Left cardiac atrium (tissue), 4 donors: ENCODE measurements at regions not wholly inside any gene's neighbourhood (a gene's known extent, or its start where the extent isn't known, plus 50 kb on each side); places are given as distances from the start of the nearest gene placed in this dataset.

Experiments used
- ATAC-seq, 2 donors: fragments of 200-7000 bp; cut with Tn5 transposase; one replicate each; pipeline ENCODE4 v1.9.1; 2020; ENCODE audit warnings: mild to moderate bottlenecking in 2 of 2, moderate library complexity in 2 of 2
- DNase-seq: peaks from one replicate; pipeline ENCODE4 v3.0.0-alpha.2; 2020
- intact Hi-C, 2 donors: fragments of 100-400 bp; cut with DNase I; formaldehyde crosslinking; loops; one replicate each; pipeline versions ENCODE4 v1.14.1 to v1.15.1; 2022 to 2023
- donor health status: DM: no; HTN: yes; CAD: no.
- donor health status: DM: no; HTN: yes; CAD: no; lungs with severe emphysema.
- donor health status: DM: yes; HTN: yes; CAD: no.
- donor health status: Dilated cardiomyopathy.

DNA sequence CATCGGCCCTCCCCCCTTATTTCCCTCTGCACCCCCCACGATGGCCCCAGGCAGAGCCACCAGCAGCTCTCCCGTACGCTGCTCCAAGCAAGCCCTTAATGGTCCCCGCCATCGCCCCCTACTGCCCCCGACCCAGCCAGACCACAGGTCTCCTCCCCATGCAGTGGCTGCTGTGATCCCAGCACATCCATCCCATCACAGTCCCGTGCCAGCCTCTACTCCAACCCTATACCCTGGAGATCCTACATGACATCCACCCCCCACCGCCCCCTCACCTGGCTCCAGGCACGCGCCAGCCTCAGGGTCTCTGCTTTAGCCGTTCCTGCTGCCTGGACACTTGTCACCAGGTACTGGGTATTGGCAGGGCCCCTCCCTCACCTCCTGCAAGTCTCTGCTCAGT lies 85.8 kb upstream of the RTL6 start:
- intact Hi-C loops: no loop called here
- DNase-seq (peak; percentile 15), ATAC-seq (no peak)

DNA sequence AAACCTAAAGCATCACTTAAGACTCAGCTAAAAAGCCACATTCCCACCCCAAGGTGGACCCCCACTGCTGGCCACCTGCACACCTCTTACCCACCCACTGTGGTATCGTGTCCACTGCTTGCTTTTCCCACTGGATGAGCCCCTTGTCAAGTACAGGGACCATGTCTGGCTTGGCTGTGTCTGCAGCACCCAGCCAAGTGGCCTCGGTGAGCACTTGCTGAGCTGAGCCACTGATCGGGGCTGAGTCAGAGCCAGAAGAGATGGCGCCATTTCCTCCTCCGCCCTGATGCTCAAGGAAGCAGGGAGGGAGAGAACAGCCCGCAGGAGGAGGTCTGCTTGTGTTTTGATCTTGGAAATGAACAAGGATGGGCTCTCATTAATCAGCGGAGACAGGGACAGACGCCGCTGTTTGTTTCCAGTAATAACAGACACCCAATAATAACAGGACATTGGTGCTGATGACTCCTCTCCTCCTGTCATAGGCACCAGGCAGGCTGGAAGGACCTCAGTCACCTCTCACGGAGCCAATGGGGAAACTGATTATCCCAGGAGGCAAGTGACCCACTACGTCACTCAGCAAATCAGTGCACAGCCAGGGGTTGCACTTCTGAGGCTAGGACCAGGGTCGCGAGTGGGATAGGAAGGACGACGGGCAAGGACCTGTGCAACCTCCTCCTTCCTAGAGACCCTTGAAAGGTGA lies 85.2 kb upstream of the RTL6 start:
- intact Hi-C loops: no loop called here
- ATAC-seq (peak in 1 of 2 donors; percentile 13), DNase-seq (peak; percentile 19)

DNA sequence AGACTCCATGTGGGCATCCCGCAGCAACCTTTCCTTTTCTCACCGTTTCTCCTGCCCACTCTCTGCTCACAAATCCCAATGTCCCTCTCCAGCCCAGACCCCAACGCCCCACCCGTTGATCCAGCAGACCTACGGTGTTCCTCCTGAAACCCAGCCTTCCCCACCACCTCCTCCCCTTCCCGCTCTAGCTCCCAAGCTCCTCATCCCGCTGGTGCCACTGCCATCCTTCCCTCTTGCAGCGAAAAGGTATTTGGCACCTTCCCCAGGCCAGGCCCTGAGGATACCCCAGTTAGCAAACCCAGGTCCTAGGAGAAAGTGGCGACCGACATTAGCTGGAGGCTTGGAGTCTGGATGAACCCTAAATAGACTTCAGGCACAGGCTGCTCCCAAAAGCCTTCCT lies 84.0 kb upstream of the RTL6 start:
- ATAC-seq (no peak), DNase-seq (no peak)
- intact Hi-C loops: no loop called here

GRCh38 chr22:44581096-44581435 lies 83.0 kb upstream of the RTL6 start:
- ATAC-seq: no peak
- intact Hi-C loops: no loop called here
- DNase-seq: no peak

GRCh38 chr22:44580176-44581095 lies 82.4 kb upstream of the RTL6 start:
- ATAC-seq: no peak
- no peak for DNase-seq
- intact Hi-C loops: no loop called here

- no peak for ATAC-seq
- DNase-seq: no peak
- intact Hi-C loops: no loop called here
Measured at GRCh38 chr22:44578516-44579230, 80.6 kb upstream of the RTL6 start.

- DNase-seq (no peak), ATAC-seq (no peak)
- intact Hi-C loops: no loop called here
Measured at GRCh38 chr22:44578110-44578457, 80.1 kb upstream of the RTL6 start.

DNA sequence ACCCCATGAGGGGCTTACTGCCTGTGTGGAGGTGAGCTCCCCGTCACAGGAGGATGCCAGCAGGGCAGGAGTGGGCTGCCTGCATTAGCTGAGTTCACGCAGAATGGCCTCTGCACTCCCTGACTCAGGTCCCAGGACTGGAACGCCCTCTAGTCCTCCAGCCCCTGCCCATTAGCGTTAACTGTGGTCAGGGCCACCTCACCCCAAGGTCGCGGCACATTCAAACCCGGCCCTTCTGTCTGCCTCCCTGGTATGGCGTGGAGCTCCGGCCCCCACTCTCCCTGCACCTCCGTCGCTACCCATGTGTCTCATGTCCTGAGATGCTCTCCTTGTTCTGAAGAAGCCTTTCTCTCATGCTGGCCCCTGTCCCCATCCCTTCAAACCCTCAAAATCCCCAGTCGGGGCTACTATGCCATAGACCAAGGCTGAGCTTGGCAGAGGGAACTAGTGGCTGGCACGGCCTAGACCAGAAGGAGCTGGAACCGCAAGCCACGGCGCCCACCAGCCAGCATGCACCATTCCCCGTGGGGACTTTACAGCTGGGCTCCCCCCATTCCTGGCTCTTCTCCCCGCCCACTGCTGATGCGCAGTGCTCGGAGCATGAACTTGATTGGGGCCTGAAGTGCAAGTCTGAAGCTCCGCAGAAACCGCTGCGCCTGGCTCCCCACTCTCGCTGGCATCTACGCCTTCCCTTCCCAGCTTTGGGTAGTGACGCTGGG lies 79.5 kb upstream of the RTL6 start:
- intact Hi-C loops: no loop called here
- no peak for DNase-seq

GRCh38 chr22:44576311-44577260 lies 78.6 kb upstream of the RTL6 start:
- ATAC-seq (no peak), DNase-seq (no peak)
- intact Hi-C loops: no loop called here

More for the DNA sequence above, 79.5 kb upstream of the RTL6 start:
- no peak for ATAC-seq

- ATAC-seq: no peak
- intact Hi-C loops: no loop called here
- no peak for DNase-seq
Measured at GRCh38 chr22:44575381-44576268, 77.6 kb upstream of the RTL6 start.

GRCh38 chr22:44574640-44575380 lies 76.8 kb upstream of the RTL6 start:
- DNase-seq: no peak
- intact Hi-C loops: no loop called here
- peak; percentile 25 to 58 for ATAC-seq

- DNase-seq (peak; percentile 64), ATAC-seq (peak; percentile 70 to 94)
- intact Hi-C loops: no loop called here
Measured at GRCh38 chr22:44574057-44574639, 76.1 kb upstream of the RTL6 start.

DNA sequence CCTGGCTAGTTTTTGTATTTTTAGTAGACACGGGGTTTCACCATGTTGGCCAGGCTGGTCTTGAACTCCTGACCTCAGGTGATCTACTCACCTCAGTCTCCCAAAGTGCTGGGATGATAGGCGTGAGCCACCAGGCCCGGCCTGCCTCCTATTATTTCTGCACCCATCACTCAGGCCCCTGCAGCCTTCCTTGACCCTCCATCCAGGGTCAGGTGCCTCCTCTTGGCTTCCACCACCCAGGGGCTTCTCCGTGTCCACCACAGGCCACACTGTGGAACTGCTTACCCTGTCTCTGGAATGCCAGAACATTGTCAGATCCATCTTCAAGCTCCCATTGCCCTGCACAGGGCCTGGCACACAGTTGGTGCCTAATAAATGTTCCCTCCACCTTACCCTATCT lies 75.4 kb upstream of the RTL6 start:
- ATAC-seq: no peak
- intact Hi-C loops: no loop called here
- DNase-seq: no peak

DNA sequence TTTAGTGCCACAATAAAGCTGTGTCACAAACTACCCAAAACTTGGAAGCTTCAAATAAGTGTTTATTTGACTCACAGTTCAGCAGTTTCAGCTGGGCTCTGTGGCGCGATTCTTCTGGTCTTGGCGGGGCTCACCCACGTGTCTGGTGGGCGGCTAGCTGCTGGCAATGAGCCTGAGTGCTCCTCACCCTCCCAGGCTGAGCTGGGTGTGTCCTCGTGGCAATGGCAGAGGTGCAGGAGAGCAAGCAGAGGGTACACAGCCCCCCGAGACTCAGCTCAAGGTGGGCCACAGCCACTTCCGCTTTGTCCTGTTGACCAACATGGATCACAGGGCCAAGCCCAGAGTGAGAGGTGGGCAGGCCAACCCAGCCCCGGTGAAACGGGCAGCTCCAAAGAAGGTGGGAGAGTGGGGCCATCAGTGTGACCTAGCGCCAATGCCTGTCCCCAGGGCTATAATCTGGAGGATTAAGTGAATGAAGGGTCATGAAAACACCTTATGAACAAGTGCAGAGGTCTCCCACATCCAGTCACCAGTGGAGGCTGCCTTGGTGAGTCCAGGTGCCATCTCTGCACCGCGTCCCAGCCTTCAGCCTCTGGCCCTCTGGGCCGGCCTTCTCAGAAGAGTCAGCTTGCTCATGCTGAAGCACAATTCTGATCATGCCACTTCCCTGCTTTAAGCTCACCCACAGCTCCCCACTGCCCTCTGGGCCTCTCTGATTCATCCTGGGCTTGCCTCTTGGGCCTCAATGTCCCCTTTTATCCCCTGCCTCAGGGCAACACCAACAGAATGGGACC lies 74.6 kb upstream of the RTL6 start:
- DNase-seq (no peak), ATAC-seq (no peak)
- intact Hi-C loops: no loop called here

DNA sequence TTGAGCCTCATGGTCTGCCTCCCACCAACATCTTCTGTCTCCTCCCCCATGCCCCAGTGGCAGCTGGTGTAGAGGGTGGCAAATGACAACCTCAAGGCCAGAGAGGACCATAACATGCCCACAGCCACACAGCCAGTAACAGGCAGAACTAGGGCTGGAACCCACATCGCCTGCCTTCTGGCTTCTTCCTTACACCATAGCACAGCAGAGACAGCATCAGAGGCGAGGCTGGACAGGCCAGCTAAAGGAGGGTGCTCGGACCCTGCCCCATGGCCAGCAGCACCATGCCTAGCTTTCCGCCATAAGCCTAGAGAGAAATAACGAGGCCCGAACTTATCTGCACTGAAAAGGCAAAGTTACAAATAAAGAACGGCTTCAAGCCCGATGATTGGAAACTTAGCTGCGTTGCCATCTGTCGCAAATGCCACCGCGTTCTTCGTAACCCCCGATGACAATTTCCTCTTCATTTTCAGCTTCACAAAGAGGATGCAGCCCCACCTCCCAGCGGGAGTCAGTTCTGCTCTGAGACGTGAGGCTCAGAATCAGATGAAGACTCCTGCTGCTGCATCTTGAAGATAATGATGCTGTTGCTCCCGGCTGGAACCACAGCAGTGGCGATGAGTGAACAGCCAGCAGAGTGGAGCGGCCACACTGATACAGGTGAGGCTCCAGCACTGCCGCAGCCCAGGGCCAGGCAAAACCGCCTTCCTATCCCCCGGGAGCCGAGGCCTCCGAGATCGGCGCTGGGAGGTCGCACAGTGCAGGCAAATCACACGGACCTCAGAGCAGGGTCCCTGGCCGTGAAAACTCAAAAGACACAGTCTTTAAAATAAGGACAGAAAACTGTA lies 73.8 kb upstream of the RTL6 start:
- intact Hi-C loops: no loop called here
- ATAC-seq (no peak), DNase-seq (no peak)
